GM12878 (cell line): ENCODE measurements at regions not wholly inside any gene's neighbourhood (a gene's known extent, or its start where the extent isn't known, plus 50 kb on each side); places are given as distances from the start of the nearest gene placed in this dataset.
A peak's percentile ranks its signal among the peaks of the same experiment; 100 is the strongest.

ENCODE experiments used
- BCL11A ChIP-seq: IDR thresholded peaks from 2 replicates; pipeline ENCODE4 v1.6.1; 2011; ENCODE audit warnings: low read depth, low read length
- BHLHE40 ChIP-seq, 2 experiments: fragments of 450-650 bp in 1 of 2; IDR thresholded peaks; 2 replicates each; pipeline ENCODE4 v1.6.1; 2011 to 2017; ENCODE audit warnings: low read depth in 2 of 2, borderline replicate concordance in 1 of 2, improper control_type of control experiment in 1 of 2, low read length in 1 of 2, mild to moderate bottlenecking in 1 of 2
- FOXM1 ChIP-seq: IDR thresholded peaks from 2 replicates; pipeline ENCODE4 v1.6.1; 2012; ENCODE audit warnings: low read depth, mild to moderate bottlenecking, inconsistent platforms, low read length, moderate library complexity
- MXI1 ChIP-seq: fragments of 150-350 bp; IDR thresholded peaks from 2 replicates; pipeline ENCODE4 v1.6.1; 2011; ENCODE audit warnings: low read depth, mild to moderate bottlenecking, inconsistent platforms, low read length, improper control_type of control experiment
- POLR2A ChIP-seq: IDR thresholded peaks from 2 replicates; pipeline ENCODE4 v1.6.1; 2011; ENCODE audit warnings: low read depth, mild to moderate bottlenecking, low read length
- POLR2AphosphoS5 ChIP-seq: IDR thresholded peaks from 2 replicates; pipeline ENCODE4 v1.6.1; 2011; ENCODE audit warnings: mild to moderate bottlenecking, low read length, inconsistent platforms
- SPI1 ChIP-seq: IDR thresholded peaks from 2 replicates; pipeline ENCODE4 v1.6.1; 2011; ENCODE audit warnings: low read depth, mild to moderate bottlenecking, low read length, moderate library complexity, borderline replicate concordance; ENCODE audit not compliant: insufficient read depth
- TF ChIP-seq, protein P1 (sequence below), 3 experiments: IDR thresholded peaks in 2 of 3; conservative IDR thresholded peaks in 1 of 3; 2 replicates each; pipeline ENCODE4 v1.5.1; 2011; ENCODE audit warnings: low read depth in 3 of 3, low read length in 3 of 3, mild to moderate bottlenecking in 3 of 3, control low read depth in 2 of 3, moderate library complexity in 2 of 3, inconsistent platforms in 1 of 3, mixed read lengths in 1 of 3; ENCODE audit not compliant: control insufficient read depth in 2 of 3, insufficient read depth in 1 of 3; ENCODE audit errors: extremely low read depth in 1 of 3
- TF ChIP-seq, protein P2 (sequence below): IDR thresholded peaks from 2 replicates; pipeline ENCODE4 v1.6.1; 2011; ENCODE audit warnings: low read depth, mild to moderate bottlenecking, low read length, moderate library complexity, borderline replicate concordance; ENCODE audit errors: extremely low read depth
- TF ChIP-seq, protein P3 (sequence below): fragments of 450-650 bp; IDR thresholded peaks from 2 replicates; pipeline ENCODE4 v1.6.1; 2016; ENCODE audit warnings: mild to moderate bottlenecking

DNA sequence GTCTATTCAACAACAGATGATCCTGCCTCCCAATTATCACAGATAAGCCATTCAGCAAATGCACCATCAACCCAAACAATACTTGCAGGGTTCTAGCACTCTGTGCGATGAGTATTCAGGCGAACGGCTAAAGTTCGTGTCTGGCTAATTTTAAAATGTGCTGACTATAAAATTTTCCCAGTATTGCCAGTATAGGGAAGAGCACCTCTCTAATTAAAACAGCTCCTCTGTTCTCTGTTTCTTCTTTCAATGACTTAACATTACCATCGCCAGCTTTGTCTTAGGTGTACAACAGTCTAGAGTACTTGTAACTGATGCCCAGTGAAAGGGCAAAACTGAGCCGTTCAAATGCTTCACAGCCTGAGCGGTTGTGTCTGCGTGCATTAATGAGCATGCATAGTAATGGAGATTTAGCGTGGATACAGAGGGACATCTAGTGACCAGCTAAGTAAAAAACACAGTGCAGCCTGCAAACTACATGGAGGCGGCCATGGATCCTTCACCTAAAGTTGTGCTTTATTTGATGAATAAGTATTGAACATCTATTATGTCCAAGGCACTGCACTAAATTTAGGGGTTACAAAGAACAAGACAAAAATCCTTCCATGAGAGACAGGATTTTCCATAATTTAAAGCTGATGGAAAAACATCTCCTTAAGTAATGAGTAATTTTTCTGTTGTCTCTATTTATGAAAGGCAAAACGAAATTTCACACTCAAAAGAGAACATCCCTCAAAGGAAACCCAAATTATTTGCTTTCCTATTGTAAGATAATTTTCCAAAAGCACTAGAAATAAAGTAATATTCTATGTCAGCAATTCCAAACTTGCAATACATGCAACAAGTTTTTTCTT is 120.0 kb downstream of the SETD4 start:
- TF ChIP-seq, protein P1, sequence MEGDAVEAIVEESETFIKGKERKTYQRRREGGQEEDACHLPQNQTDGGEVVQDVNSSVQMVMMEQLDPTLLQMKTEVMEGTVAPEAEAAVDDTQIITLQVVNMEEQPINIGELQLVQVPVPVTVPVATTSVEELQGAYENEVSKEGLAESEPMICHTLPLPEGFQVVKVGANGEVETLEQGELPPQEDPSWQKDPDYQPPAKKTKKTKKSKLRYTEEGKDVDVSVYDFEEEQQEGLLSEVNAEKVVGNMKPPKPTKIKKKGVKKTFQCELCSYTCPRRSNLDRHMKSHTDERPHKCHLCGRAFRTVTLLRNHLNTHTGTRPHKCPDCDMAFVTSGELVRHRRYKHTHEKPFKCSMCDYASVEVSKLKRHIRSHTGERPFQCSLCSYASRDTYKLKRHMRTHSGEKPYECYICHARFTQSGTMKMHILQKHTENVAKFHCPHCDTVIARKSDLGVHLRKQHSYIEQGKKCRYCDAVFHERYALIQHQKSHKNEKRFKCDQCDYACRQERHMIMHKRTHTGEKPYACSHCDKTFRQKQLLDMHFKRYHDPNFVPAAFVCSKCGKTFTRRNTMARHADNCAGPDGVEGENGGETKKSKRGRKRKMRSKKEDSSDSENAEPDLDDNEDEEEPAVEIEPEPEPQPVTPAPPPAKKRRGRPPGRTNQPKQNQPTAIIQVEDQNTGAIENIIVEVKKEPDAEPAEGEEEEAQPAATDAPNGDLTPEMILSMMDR (IDR thresholded peaks at IDR 0.05 in 2 of 3, conservative IDR thresholded peaks at IDR 0.05 in 1 of 3; ENCODE audit: control insufficient read depth in 2 of 3, extremely low read depth in 1 of 3, insufficient read depth in 1 of 3, low read depth in 3 of 3, low read length in 3 of 3), result peak; percentile 46 to 59 (median 47); a peak in 5 of 6 replicates
- TF ChIP-seq, protein P2, sequence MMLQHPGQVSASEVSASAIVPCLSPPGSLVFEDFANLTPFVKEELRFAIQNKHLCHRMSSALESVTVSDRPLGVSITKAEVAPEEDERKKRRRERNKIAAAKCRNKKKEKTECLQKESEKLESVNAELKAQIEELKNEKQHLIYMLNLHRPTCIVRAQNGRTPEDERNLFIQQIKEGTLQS, result no peak
- TF ChIP-seq POLR2A (no peak), MXI1 (no peak), FOXM1 (no peak), BHLHE40 (IDR thresholded peaks at IDR 0.05; ENCODE audit: borderline replicate concordance in 1 of 2, low read depth in 2 of 2, low read length in 1 of 2) (no peak), POLR2AphosphoS5 (no peak), SPI1 (no peak), BCL11A (no peak)
- TF ChIP-seq, protein P3, sequence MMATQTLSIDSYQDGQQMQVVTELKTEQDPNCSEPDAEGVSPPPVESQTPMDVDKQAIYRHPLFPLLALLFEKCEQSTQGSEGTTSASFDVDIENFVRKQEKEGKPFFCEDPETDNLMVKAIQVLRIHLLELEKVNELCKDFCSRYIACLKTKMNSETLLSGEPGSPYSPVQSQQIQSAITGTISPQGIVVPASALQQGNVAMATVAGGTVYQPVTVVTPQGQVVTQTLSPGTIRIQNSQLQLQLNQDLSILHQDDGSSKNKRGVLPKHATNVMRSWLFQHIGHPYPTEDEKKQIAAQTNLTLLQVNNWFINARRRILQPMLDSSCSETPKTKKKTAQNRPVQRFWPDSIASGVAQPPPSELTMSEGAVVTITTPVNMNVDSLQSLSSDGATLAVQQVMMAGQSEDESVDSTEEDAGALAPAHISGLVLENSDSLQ, result no peak
